GM18520 (cell line): ENCODE measurements at regions not wholly inside any gene's neighbourhood (a gene's known extent, or its start where the extent isn't known, plus 50 kb on each side); places are given as distances from the start of the nearest gene placed in this dataset.

Experiments
- ATAC-seq: cut with Tn5 transposase; IDR thresholded peaks from one replicate; pipeline ENCODE4 v1.9.1; 2021; ENCODE audit not compliant: unreplicated experiment

GRCh38 chr10:83153714-83154113, 985.6 kb upstream of the GHITM start:
- ATAC-seq: no peak

GRCh38 chr10:83164156-83164555, 975.2 kb upstream of the GHITM start:
- ATAC-seq: no peak

GRCh38 chr10:83165265-83165664, 974.0 kb upstream of the GHITM start:
- no peak for ATAC-seq

- no peak for ATAC-seq
These were observed 973.0 kb upstream of the GHITM start for GRCh38 chr10:83166344-83166743.

GRCh38 chr10:83167081-83167480, 972.2 kb upstream of the GHITM start:
- no peak for ATAC-seq

GRCh38 chr10:83176901-83177300, 962.4 kb upstream of the GHITM start:
- ATAC-seq: no peak

- ATAC-seq: no peak
These were observed 960.8 kb upstream of the GHITM start for GRCh38 chr10:83178526-83178925.

- no peak for ATAC-seq
These were observed 959.9 kb upstream of the GHITM start for GRCh38 chr10:83179371-83179770.

GRCh38 chr10:83182076-83182475, 957.2 kb upstream of the GHITM start:
- ATAC-seq: no peak

- no peak for ATAC-seq
These were observed 954.7 kb upstream of the GHITM start for GRCh38 chr10:83184641-83185040.

GRCh38 chr10:83190614-83191013, 948.7 kb upstream of the GHITM start:
- ATAC-seq: no peak

GRCh38 chr10:83193026-83193425, 946.3 kb upstream of the GHITM start:
- ATAC-seq: no peak

GRCh38 chr10:83195021-83195420, 944.3 kb upstream of the GHITM start:
- ATAC-seq: no peak

- ATAC-seq: no peak
These were observed 939.9 kb upstream of the GHITM start for GRCh38 chr10:83199374-83199773.

GRCh38 chr10:83205861-83206260, 933.4 kb upstream of the GHITM start:
- no peak for ATAC-seq

- no peak for ATAC-seq
These were observed 926.5 kb upstream of the GHITM start for GRCh38 chr10:83212632-83213334.

- ATAC-seq: no peak
These were observed 925.2 kb upstream of the GHITM start for GRCh38 chr10:83214136-83214535.

- ATAC-seq: no peak
These were observed 921.1 kb upstream of the GHITM start for GRCh38 chr10:83218205-83218604.

GRCh38 chr10:83222300-83222699, 917.0 kb upstream of the GHITM start:
- no peak for ATAC-seq

- ATAC-seq: no peak
These were observed 916.2 kb upstream of the GHITM start for GRCh38 chr10:83222832-83223742.

- no peak for ATAC-seq
These were observed 913.5 kb upstream of the GHITM start for GRCh38 chr10:83225781-83226180.

GRCh38 chr10:83229991-83230390, 909.3 kb upstream of the GHITM start:
- no peak for ATAC-seq
